ENCODE measurements at regions not wholly inside any gene's neighbourhood (a gene's known extent, or its start where the extent isn't known, plus 50 kb on each side); places are given as distances from the start of the nearest gene placed in this dataset.

DNA sequence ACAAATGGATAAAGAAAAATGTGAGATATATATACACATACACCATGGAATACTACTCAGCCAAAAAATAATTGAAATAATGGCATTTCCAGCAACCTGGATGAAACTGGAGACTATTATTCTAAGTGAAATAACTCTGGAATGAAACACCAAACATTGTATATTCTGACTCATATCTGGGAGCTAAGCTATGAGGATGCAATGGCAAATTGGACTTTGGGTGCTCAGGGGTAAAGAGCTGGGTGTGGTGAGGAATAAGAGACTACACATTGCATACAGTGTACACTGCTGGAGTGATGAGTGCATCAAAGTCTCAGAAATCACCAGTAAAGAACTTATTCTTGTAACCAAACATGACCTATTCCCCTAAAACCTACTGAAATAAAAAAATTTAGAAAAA lies 636.0 kb upstream of the LRATD1 start:
- TF ChIP-seq, protein P1, sequence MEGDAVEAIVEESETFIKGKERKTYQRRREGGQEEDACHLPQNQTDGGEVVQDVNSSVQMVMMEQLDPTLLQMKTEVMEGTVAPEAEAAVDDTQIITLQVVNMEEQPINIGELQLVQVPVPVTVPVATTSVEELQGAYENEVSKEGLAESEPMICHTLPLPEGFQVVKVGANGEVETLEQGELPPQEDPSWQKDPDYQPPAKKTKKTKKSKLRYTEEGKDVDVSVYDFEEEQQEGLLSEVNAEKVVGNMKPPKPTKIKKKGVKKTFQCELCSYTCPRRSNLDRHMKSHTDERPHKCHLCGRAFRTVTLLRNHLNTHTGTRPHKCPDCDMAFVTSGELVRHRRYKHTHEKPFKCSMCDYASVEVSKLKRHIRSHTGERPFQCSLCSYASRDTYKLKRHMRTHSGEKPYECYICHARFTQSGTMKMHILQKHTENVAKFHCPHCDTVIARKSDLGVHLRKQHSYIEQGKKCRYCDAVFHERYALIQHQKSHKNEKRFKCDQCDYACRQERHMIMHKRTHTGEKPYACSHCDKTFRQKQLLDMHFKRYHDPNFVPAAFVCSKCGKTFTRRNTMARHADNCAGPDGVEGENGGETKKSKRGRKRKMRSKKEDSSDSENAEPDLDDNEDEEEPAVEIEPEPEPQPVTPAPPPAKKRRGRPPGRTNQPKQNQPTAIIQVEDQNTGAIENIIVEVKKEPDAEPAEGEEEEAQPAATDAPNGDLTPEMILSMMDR (IDR thresholded peaks at IDR 0.05; ENCODE audit: insufficient read depth, low read depth, low read length, missing control alignments): no peak
- DNase-seq (ENCODE audit: low read depth): no peak
- H3K4me3 ChIP-seq (ENCODE audit: low read depth, low read length): no peak overlapping the region

DNA sequence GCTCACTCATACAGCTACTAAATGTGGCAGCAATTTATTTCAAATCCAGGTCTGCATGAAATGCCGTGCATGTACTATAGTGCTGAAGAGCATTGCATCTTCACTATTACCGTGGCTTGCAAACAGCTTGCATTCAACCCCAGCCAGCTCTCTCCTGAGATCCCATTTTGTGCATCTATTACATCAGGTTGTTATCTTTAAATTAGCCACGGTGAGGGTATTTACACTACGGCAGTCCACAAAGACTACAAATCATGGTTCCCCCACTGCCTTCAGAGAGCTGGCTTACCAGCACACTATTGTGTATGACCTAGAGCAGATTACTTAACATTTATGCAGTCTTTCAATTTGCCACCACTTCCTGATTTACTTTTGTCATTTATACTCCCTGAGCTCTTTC lies 621.3 kb upstream of the LRATD1 start:
- no peak for DNase-seq (ENCODE audit: low read depth)
- no peak overlapping the region for H3K4me3 ChIP-seq (ENCODE audit: low read depth, low read length)
- TF ChIP-seq, protein P1 (IDR thresholded peaks at IDR 0.05; ENCODE audit: insufficient read depth, low read depth, low read length, missing control alignments): no peak

DNA sequence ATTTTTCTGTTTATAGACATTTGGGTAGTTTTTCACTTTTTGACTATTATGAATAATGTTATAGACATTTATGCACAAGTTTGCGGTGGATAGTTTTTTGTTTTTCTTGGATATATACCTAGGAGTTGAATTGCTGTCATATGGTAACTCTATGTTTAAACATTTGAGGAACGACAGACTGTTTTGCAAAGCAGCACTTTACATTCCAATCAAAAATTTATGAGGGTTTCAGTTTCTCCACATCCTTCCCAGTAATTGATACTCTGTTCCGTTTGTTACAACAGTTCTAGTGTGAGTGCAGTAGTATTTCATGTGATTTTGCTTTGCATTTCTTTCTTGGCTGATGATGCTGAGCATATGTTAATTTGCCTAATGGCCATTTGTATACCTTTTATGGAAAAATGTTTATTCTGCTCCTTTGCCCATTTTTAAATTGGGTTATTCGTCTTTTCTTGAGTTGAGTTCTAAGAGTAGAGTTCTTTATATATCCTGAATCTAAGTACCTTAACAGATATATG lies 617.3 kb upstream of the LRATD1 start:
- no peak for DNase-seq (ENCODE audit: low read depth)
- no peak overlapping the region for H3K4me3 ChIP-seq (ENCODE audit: low read depth, low read length)
- TF ChIP-seq, protein P1 (IDR thresholded peaks at IDR 0.05; ENCODE audit: insufficient read depth, low read depth, low read length, missing control alignments): no peak

DNA sequence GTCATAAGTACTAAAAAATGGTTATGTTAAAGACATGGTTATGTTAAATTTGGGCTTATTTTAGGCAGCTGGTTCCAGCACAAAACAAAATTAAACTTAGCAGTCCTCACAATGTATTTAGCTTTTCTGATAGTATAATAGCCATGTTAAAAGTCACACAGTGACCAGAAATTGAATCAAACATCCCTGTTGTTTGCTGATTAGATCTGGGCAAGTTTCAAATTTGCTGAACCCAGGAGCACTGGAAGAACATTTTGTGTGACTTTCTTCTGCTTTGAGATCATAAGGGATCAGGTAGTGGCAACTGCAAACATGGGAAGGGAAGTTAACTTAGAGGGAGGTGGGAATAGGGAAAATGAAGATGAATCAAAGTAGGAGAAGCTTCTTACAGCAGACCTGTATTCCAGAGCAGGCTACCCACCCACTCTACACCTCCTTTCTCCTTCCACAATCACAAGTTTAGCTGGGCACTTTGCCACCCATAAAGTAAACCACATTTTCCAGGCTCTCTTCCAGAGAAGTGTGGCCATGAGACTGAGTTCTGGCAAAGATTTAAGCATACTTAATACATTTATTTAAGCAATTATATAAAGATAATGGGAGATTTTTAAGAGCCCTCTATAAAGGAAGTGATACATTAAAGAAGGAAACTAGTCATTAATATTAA lies 616.1 kb upstream of the LRATD1 start:
- TF ChIP-seq, protein P1 (IDR thresholded peaks at IDR 0.05; ENCODE audit: insufficient read depth, low read depth, low read length, missing control alignments): no peak
- no peak overlapping the region for H3K4me3 ChIP-seq (ENCODE audit: low read depth, low read length)
- DNase-seq (ENCODE audit: low read depth): no peak

DNA sequence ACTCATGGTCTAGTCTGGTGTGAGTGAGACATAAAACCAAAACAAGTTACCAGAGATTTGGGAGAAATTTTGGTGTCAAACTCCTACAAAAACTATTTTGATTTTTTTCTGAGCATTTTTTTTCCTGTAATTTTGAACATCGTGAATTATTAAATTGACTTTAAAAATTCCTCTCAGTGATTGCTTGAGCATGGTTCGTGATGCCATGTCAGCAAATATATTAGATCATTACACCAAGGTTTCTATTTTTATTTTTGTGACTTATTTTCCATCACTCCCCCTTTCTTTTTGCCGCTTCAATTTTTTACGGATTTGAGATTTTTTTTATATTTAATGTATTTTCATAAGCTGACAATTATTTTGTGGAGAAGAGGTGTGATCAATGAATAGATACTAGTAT lies 613.9 kb upstream of the LRATD1 start:
- no peak for DNase-seq (ENCODE audit: low read depth)
- no peak overlapping the region for H3K4me3 ChIP-seq (ENCODE audit: low read depth, low read length)
- TF ChIP-seq, protein P1 (IDR thresholded peaks at IDR 0.05; ENCODE audit: insufficient read depth, low read depth, low read length, missing control alignments): no peak

DNA sequence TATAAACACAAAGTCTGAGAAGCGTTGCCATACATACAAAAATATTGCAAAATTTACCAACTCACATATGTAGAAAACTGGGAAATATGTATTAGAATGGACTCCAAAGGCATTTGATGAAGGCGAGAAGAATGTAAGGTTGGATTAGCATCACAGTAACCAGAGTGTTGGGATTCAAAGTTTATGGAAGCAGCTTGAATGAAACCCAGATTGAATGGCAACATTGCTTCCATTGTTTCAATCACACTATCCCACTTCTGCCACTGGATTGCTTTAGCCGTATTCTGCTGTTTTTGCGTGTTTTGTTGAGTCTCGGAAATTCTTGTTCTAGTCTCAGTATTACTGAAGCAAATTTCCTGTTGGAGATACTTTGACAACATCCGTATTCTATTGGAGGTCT lies 609.0 kb upstream of the LRATD1 start:
- TF ChIP-seq, protein P1 (IDR thresholded peaks at IDR 0.05; ENCODE audit: insufficient read depth, low read depth, low read length, missing control alignments): no peak
- no peak for DNase-seq (ENCODE audit: low read depth)
- no peak overlapping the region for H3K4me3 ChIP-seq (ENCODE audit: low read depth, low read length)

DNA sequence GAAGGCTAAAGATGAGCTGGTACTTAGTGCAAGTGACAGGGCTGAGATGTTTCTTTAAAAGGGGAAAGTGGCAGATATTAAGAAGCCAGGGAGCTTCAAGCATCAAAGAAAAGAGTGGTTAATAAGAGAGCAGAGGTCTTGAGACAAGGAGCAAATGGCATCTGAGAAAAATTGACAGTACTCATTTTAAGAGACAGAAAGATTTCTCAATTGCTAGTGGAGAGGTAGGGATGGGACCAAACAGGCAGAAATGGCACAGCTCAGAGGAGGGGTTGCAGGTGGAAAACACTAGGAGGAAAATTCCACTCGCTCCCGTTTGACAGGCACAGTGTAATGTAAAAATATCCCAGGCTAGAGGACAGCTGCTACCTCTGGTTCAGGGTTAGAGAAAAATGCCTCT lies 593.4 kb upstream of the LRATD1 start:
- DNase-seq (ENCODE audit: low read depth): no peak
- TF ChIP-seq, protein P1 (IDR thresholded peaks at IDR 0.05; ENCODE audit: insufficient read depth, low read depth, low read length, missing control alignments): no peak
- H3K4me3 ChIP-seq (ENCODE audit: low read depth, low read length): no peak overlapping the region
